ENCODE measurements at regions not wholly inside any gene's neighbourhood (a gene's known extent, or its start where the extent isn't known, plus 50 kb on each side); places are given as distances from the start of the nearest gene placed in this dataset.
A peak's percentile ranks its signal among the peaks of the same experiment; 100 is the strongest.

DNA sequence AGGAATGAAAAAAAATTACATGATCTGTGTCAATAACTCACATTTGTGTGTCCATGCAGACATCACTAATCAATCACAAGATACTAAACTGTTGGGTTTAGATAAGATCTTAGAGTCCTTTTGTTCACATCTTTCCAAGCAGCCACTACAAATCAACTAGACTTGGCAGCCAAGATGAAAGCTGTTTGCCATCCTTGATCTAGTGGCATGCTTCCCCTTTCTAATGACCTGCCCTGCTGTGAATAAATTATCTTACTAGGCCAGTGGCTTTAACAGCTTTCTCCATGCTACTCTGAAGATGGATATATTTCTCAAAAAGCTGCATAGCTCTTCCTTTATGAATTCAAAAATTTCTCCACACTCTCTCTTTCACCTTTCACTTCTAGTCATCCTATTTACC is 1338.0 kb upstream of the ACVR2A start:
- DNase-seq = no peak

DNA sequence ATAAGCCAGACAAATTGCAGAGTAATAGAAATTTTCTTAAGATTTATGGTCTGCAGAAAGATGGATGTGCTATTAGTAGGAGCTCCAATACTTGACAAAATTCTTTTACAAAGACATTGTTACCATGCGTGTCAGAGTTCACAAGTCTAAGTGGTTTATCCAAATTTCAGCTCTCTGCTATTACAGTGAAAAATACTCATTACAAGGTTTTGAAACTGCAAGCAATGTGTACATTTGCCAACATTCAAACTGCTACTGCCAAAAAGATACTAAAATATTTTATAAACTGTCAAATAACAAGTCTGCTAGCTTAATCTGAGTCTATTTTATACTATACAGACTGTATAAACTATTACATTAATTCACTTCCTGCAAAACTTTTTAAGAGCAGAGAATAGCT is 1341.5 kb upstream of the ACVR2A start:
- peak in 1 of 3 donors; percentile 14 for DNase-seq

DNA sequence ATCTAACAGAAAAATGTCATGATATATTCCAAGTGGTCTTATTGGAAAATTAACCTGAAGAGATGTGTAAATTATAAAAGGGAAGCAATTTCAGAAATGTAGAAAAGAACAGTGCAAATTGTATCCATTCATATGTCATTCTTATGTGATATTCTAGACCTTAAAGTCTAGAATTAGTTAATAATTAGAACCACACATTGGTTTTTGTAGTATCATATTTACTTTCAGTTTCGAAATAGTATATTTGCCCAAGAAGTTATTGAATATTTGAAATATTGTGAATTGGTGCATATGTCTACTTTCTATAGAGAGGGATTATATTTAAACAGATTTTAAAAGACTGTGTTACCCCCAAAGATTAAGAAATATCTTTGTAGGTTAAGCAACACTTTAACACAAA is 1348.6 kb upstream of the ACVR2A start:
- no peak for DNase-seq

DNA sequence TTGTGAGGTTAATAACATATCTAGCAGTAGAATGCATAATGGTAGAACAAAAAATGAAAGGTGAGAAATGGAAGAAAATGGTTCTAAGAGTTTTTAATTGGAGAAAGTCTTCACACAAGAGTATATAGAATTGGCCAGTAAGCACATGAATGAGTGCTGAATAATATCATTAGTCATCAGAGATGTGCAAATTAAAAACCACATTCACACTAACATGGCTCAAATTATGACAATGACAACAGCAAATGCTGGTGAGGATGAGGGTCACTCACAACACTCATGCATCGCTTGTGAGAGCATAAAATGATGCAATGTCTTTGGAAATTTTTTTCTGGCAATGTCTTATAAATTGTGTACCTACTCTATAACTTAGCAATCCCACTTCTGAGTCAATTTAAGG is 1355.4 kb upstream of the ACVR2A start:
- no peak for DNase-seq

GRCh38 chr2:146481629-146482028 is 1363.2 kb upstream of the ACVR2A start:
- DNase-seq = no peak

GRCh38 chr2:146477383-146477782 is 1367.4 kb upstream of the ACVR2A start:
- DNase-seq = no peak

DNA sequence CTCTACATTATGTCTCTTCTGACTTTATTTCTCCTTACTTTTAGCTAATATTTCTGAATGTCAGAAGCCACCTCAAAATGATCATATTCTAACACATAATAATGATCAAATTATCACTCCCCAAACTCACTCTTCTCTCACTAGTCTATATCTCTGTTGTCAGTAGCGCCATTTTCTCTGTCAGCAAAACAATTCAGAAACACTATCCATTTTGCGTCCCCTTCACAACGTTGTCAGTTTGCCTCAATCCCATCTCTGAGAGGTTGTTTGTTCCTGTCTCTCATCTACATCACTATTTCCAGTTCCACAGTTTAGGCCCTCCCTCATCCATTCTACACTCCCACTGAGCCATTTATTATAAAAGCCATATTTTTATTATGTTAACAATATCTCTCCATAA is 1376.3 kb upstream of the ACVR2A start:
- DNase-seq = no peak

DNA sequence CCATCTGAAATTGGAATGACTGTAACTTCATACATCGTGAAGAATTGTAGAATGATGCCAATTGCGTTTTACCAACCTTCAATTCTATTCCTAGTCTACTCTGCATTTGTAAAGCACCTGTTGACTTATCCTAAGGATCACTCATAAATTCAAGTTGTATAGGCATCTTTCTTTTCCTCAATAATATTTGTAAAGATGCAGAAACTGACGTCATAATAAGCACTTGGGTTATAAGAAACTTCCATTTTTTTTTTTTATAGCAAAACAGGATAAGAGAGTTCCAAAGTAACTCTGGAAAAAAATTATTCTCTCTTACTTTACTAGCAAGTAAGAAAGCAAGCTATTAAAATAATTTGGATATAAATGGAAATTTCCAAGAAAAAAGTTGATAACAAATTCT is 1377.4 kb upstream of the ACVR2A start:
- no peak for DNase-seq

- no peak for DNase-seq
These were observed 1379.4 kb upstream of the ACVR2A start for GRCh38 chr2:146465460-146465859.

DNA sequence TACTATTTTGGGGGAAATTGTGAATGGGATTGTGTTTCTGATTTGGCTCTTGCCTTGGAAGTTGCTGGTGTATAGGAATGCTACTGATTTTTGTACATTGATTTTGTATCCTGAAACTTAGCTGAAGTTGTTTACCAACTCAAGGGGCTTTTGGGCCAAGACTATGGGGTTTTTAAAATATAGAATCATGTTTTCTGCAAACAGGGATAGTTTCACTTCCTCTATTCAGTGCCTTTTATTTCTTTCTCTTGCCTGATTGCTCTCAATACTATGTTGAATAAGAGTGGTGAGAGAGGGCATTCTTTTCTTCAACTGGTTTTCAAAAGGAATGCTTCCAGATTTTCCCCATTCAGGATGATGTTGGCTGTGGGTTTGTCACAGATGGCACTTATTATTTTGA is 1383.8 kb upstream of the ACVR2A start:
- DNase-seq = no peak

DNA sequence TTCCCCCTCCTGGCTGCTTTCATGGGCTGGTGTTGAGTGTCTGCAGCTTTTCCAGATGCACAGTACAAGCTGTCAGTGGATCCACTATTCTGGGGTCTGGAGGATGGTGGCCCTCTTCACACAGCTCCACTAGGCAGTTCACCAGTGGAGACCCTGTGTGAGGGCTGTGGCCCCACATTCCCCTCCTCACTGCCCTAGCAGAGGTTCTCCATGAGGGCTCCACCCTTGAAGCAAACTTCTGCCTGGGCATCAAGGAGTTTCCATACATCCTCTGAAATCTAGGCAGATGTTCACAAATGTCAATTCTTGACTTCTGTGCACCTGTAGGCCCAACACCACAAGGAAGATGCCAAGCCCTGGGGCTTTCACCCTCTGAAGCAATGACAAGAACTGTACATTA is 1386.2 kb upstream of the ACVR2A start:
- DNase-seq = no peak

- DNase-seq = no peak
These were observed 1387.6 kb upstream of the ACVR2A start for GRCh38 chr2:146457221-146457620.

GRCh38 chr2:146455325-146455724 is 1389.5 kb upstream of the ACVR2A start:
- no peak for DNase-seq

GRCh38 chr2:146451972-146452371 is 1392.9 kb upstream of the ACVR2A start:
- no peak for DNase-seq

GRCh38 chr2:146450131-146450530 is 1394.7 kb upstream of the ACVR2A start:
- DNase-seq = no peak

DNA sequence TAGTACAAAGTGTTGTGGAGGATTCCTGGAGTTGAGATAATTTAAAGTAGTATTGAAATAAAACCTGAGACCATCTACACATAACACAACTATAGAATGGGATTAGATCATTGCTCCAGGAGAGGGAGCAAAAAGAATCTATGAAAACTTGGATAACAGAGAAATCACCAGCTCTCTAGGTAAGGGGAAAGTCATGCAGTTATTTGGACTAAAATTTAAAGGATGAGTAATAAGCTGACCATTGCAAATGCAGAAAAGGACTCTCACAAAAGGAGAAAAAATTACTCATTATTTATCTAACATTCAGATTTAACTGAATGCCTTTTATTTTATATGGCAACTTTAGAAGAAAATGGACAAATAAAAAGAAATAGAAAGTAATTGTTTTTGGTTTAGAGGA is 1399.8 kb upstream of the ACVR2A start:
- no peak for DNase-seq

- no peak for DNase-seq
These were observed 1400.7 kb upstream of the ACVR2A start for GRCh38 chr2:146444085-146444484.

DNA sequence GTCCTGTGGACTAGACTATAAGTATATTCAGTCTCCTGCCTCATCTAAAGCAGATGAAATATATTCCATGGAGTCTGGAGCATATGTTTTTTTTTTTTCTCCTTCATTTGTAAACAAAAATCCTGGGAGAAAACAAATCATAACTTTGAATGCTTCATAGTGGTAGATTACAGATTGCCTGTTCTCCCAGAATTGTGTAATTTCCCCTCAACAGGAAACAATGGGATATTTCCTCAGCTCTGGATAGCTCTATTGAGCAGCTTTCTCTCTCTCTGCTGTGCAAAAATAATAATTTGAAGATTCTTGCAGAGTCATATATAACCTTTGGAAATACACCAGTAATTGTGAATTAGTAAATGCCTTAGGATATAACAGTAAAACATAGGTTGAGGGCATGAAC is 1406.6 kb upstream of the ACVR2A start:
- no peak for DNase-seq

DNA sequence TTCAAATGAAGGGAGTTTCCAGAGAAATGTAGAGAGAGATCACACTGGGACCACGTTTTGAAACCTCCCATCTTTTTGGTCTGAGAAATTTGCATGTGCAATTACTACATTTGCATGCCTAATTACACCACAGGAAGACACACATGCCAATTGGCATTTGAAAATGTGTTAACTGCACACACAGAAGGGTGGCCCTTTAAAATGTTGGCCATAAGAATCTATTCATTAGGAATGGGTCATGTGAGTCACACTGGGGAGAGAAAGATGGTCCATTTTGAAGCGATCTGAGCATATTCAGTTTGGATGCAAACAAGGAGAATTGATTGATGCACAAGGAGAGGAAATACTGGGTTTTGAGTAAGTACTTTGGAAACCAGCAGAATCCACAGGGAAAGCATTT is 1407.1 kb upstream of the ACVR2A start:
- no peak for DNase-seq

DNA sequence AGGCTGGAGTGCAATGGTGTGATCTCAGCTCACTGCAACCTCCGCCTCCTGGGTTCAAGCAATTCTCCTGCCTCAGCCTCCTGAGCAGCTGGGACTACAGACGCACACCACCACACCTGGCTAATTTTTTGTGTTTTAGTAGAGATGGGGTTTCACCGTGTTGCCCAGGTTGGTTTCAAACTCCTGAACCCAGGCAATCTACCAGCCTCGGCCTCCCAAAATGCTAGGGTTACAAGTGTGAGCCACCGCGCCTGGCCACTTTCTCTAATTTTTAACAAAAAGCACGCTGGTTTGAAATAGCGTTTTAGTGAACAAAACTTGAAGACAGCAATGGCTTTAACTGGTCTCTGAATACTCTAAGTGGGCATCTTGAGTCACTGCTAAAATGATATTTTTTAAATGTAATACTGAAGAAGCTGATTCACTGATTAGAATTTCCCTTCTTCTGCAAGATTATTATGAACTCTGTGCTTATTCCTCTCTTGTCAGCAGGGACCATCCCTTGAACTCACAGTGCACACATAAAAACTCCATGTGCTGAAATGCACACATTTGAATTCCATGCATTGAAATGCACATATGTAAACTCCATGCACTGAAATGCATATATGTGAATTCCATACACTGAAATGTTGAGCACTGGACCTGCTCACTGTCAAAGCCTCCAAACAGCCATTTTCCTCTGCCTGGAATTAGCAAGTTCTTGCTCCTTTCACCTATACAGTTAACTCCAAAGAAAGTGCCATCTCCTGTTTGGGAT is 1411.5 kb upstream of the ACVR2A start:
- DNase-seq = no peak

- no peak for DNase-seq
These were observed 1415.5 kb upstream of the ACVR2A start for GRCh38 chr2:146429366-146429765.

DNA sequence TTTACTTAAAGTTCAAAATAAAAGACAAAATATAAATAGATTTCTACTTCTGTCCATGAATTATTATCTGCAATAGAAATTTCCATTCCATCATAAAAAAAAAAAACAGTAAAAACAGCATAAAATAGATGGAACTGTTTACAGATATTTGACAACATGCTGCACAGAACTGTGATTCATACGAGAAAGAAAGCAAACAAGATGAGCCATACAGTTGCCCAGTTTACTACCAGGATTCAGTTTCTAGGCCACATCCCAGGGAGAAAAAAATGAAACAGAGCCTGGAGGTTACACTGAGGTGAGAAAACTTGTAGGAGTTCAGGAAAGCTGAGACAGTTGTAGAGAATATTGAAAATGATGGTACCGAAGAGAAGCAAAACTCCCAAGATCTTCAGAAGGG is 1426.9 kb upstream of the ACVR2A start:
- DNase-seq = no peak

DNA sequence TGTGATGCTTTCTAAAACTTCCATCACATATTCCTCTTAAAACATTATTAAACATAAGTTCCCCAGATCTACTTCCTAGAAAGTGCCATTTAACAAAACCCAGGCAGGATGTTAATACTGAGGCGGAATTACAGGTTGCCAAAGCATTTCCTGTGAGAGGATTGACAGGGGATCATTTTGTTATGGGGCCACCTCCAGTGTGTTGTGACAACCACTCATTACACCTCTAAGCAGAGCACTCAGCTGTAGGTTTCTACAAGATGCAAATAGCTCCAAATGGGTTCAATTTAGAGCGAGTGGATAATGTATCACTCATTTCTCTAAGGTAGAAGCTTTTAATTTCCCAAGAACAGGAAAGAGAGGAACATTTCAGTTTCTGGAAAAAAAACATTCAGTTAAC is 1429.5 kb upstream of the ACVR2A start:
- no peak for DNase-seq

- no peak for DNase-seq
These were observed 1430.4 kb upstream of the ACVR2A start for GRCh38 chr2:146414456-146414855.
